HepG2 (cell line): ENCODE measurements at regions not wholly inside any gene's neighbourhood (a gene's known extent, or its start where the extent isn't known, plus 50 kb on each side); places are given as distances from the start of the nearest gene placed in this dataset.

Experiments used
- ATAC-seq: fragments of 200-7000 bp; cut with Tn5 transposase; 3 replicates; pipeline ENCODE4 v1.9.1; 2020; ENCODE audit warnings: mild to moderate bottlenecking, moderate library complexity
- BruUV-seq: library from RNA; stranded (reverse); fragments of 400-500 nt; replicated peaks from 2 replicates; lab custom pipeline; 2021; lab: Mats Ljungman, UMichigan
- CTCF ChIA-PET: fragments of 300-600 bp; formaldehyde crosslinking; extraction: SDS; loops from one replicate; lab custom pipeline; 2021; ENCODE audit warnings: low total read pairs, inconsistent platforms, low intra/inter-chr PET ratio; lab: Yijun Ruan, JAX
- POLR2A ChIA-PET: fragments of 350-600 bp; sonication (Branson Sonifier 250); formaldehyde crosslinking; loops from one replicate; lab custom pipeline; 2020; ENCODE audit warnings: antibody characterized with exemption, inconsistent platforms; lab: Yijun Ruan, JAX
- DNase-seq: peaks from one replicate; pipeline ENCODE4 v3.0.0-alpha.2; 2015; ENCODE audit warnings: low spot score
- FAIRE-seq: peaks from 3 replicates; lab custom pipeline; 2011; peaks lifted over from hg19 to GRCh38; lab: Jason Lieb, UNC
- H2AFZ ChIP-seq: one replicate; pipeline ENCODE4 v1.6.1; 2011; ENCODE audit warnings: low read length, inconsistent platforms
- H3K27ac ChIP-seq: fragments of 300-600 bp; 3 replicates; pipeline ENCODE4 v1.8.0; 2011; ENCODE audit warnings: mixed run types, mild to moderate bottlenecking, mixed read lengths, low read length, inconsistent platforms; ENCODE audit not compliant: insufficient read depth; ENCODE audit errors: extremely low read length
- H3K27me3 ChIP-seq, 2 experiments: fragments of 200-600 bp in 1 of 2; 2 replicates in 1 of 2; 3 replicates in 1 of 2; pipeline versions ENCODE4 v1.6.0 to v1.8.0; 2011; ENCODE audit warnings: low read length in 2 of 2, mild to moderate bottlenecking in 2 of 2, moderate library complexity in 2 of 2, inconsistent platforms in 1 of 2; ENCODE audit not compliant: insufficient read depth in 2 of 2, control insufficient read depth in 1 of 2
- H3K36me3 ChIP-seq, 2 experiments: fragments of 200-600 bp in 1 of 2; replicated peaks in 1 of 2; 2 replicates in 1 of 2; 3 replicates in 1 of 2; pipeline versions ENCODE4 v1.5.1 to v1.8.0; 2011; ENCODE audit warnings: low read length in 2 of 2, inconsistent platforms in 1 of 2; ENCODE audit not compliant: insufficient read depth in 2 of 2, control insufficient read depth in 1 of 2
- H3K4me1 ChIP-seq: 2 replicates; pipeline ENCODE4 v1.5.1; 2012; ENCODE audit warnings: low read length, inconsistent platforms; ENCODE audit not compliant: insufficient read depth
- H3K4me2 ChIP-seq: 2 replicates; pipeline ENCODE4 v1.6.0; 2011; ENCODE audit warnings: low read depth, low read length, inconsistent platforms
- H3K4me3 ChIP-seq, 3 experiments: fragments of 200-600 bp in 1 of 3; sonication (generic), shearing (Covaris generic) in 1 of 3; replicated peaks in 1 of 3; 2 replicates each; pipeline ENCODE4 v1.5.1; 2011 to 2016; ENCODE audit warnings: low read length in 3 of 3, inconsistent platforms in 2 of 3, low read depth in 2 of 3, mild to moderate bottlenecking in 2 of 3, control low read depth in 1 of 3, mixed read lengths in 1 of 3; ENCODE audit not compliant: insufficient read depth in 1 of 3
- H3K79me2 ChIP-seq: one replicate; pipeline ENCODE4 v1.6.1; 2011; ENCODE audit warnings: low read length, inconsistent platforms; ENCODE audit not compliant: insufficient read depth
- H3K9ac ChIP-seq: 2 replicates; pipeline ENCODE4 v1.6.0; 2011; ENCODE audit warnings: mild to moderate bottlenecking, low read depth, low read length, inconsistent platforms; ENCODE audit not compliant: insufficient read depth
- H3K9me3 ChIP-seq: 2 replicates; pipeline ENCODE4 v1.5.1; 2012; ENCODE audit warnings: mild to moderate bottlenecking, low read length
- H4K20me1 ChIP-seq: 2 replicates; pipeline ENCODE4 v1.6.0; 2011; ENCODE audit warnings: inconsistent platforms, mild to moderate bottlenecking, low read length, moderate library complexity; ENCODE audit not compliant: insufficient read depth
- ARNT ChIP-seq: fragments of 450-650 bp; IDR thresholded peaks from 2 replicates; pipeline ENCODE4 v1.6.1; 2017
- CHD4 ChIP-seq: fragments of 200-600 bp; sonication (generic); IDR thresholded peaks from 2 replicates; pipeline ENCODE4 v1.7.0; 2017; ENCODE audit warnings: mild to moderate bottlenecking, low read length, borderline replicate concordance
- FOSL2 ChIP-seq: sonication (generic); formaldehyde crosslinking; IDR thresholded peaks from 2 replicates; pipeline ENCODE4 v1.4.0; 2020; ENCODE audit warnings: missing genetic modification reagents
- GTF3A ChIP-seq: sonication (generic); formaldehyde crosslinking; conservative IDR thresholded peaks from 2 replicates; pipeline ENCODE4 v1.4.0; 2020; ENCODE audit warnings: mild to moderate bottlenecking, missing genetic modification reagents
- GZF1 ChIP-seq: sonication (generic); formaldehyde crosslinking; IDR thresholded peaks from 2 replicates; pipeline ENCODE4 v1.5.1; 2020; ENCODE audit warnings: mild to moderate bottlenecking, missing genetic modification reagents
- HDAC1 ChIP-seq: sonication (generic); formaldehyde crosslinking; IDR thresholded peaks from 2 replicates; pipeline ENCODE4 v1.5.1; 2020; ENCODE audit warnings: mild to moderate bottlenecking, missing genetic modification reagents
- REXO4 ChIP-seq: sonication (generic); formaldehyde crosslinking; IDR thresholded peaks from 2 replicates; pipeline ENCODE4 v1.8.0; 2022; ENCODE audit warnings: missing genetic modification reagents, mild to moderate bottlenecking, borderline replicate concordance
- THRA ChIP-seq: sonication (generic); formaldehyde crosslinking; IDR thresholded peaks from 2 replicates; pipeline ENCODE4 v1.4.0; 2020; ENCODE audit warnings: missing genetic modification reagents, borderline replicate concordance
- ZBTB37 ChIP-seq: sonication (generic); formaldehyde crosslinking; IDR thresholded peaks from 2 replicates; pipeline ENCODE4 v1.4.0; 2020; ENCODE audit warnings: mild to moderate bottlenecking, missing genetic modification reagents
- ZFY ChIP-seq: sonication (generic); formaldehyde crosslinking; IDR thresholded peaks from 2 replicates; pipeline ENCODE4 v1.4.0; 2020; ENCODE audit warnings: missing genetic modification reagents
- ZNF354B ChIP-seq: sonication (generic); formaldehyde crosslinking; IDR thresholded peaks from 2 replicates; pipeline ENCODE4 v1.8.0; 2022; ENCODE audit warnings: mild to moderate bottlenecking, missing genetic modification reagents
- ZNF543 ChIP-seq: sonication (generic); formaldehyde crosslinking; IDR thresholded peaks from 2 replicates; pipeline ENCODE4 v1.4.0; 2020; ENCODE audit warnings: mild to moderate bottlenecking, missing genetic modification reagents
- WGBS: methylation state at CpG from one replicate; pipeline ENCODE4 v1.1.6; 2017; ENCODE audit warnings: low lambda C conversion rate; 5-methylcytosine and 5-hydroxymethylcytosine counted together
- in situ Hi-C: cut with HindIII; loops from 2 replicates; pipeline ENCODE4 v1.10.0; 2017; ENCODE audit warnings: low pct_unique_long_range_greater_than_20kb; ENCODE audit not compliant: extremely low pct_ligation_motif_present
- intact Hi-C: fragments of 100-400 bp; cut with micrococcal nuclease; formaldehyde crosslinking; loops from one replicate; pipeline ENCODE4 v1.10.0; 2022; ENCODE audit not compliant: unreplicated experiment
- TF ChIP-seq, protein P1 (sequence below): sonication (generic); formaldehyde crosslinking; IDR thresholded peaks from 2 replicates; pipeline ENCODE4 v1.8.0; 2022; ENCODE audit warnings: mild to moderate bottlenecking, missing genetic modification reagents, borderline replicate concordance
- TF ChIP-seq, protein P2 (sequence below): sonication (generic); formaldehyde crosslinking; IDR thresholded peaks from 2 replicates; pipeline ENCODE4 v1.8.0; 2022; ENCODE audit warnings: mild to moderate bottlenecking, missing genetic modification reagents, moderate library complexity
- TF ChIP-seq, protein P3 (sequence below): sonication (generic); formaldehyde crosslinking; IDR thresholded peaks from 2 replicates; pipeline ENCODE4 v1.8.1; 2023; ENCODE audit warnings: mild to moderate bottlenecking, inconsistent platforms, moderate library complexity, missing genetic modification reagents, borderline replicate concordance

GRCh38 chr12:17015501-17015900, 409.5 kb upstream of the LMO3 start:
- DNase-seq (no peak), FAIRE-seq (no peak), ATAC-seq (no peak)
- Histone ChIP-seq H3K27ac (no peak overlapping the region), H3K4me1 (no peaks in the 10 kb centered on the region), H3K4me2 (no peak overlapping the region), H3K36me3 (no peaks in the 10 kb centered on the region), H2AFZ (no peak overlapping the region), H3K79me2 (no peaks in the 10 kb centered on the region), H4K20me1 (no peaks in the 10 kb centered on the region), H3K27me3 (no peaks in the 10 kb centered on the region), H3K9me3 (no peaks in the 10 kb centered on the region), H3K9ac (no peak overlapping the region)
- intact Hi-C loops = no loop called here
- ChIA-PET CTCF (no interaction called here), POLR2A (no interaction called here)
- no TSS peak for BruUV-seq
- in situ Hi-C loops = no loop called here
- WGBS = 33% methylated on average over 1 of the region's 1 CpG
- TF ChIP-seq ZNF543 = no peak
- TF ChIP-seq THRA (CRISPR knock-in tag) = no peak
- no peak for TF ChIP-seq ARNT
- no peak for TF ChIP-seq HDAC1 (CRISPR knock-in tag)
- no peak for TF ChIP-seq GZF1 (CRISPR knock-in tag)
- no peak for TF ChIP-seq ZFY
- TF ChIP-seq CHD4 = no peak
- TF ChIP-seq, protein P1, sequence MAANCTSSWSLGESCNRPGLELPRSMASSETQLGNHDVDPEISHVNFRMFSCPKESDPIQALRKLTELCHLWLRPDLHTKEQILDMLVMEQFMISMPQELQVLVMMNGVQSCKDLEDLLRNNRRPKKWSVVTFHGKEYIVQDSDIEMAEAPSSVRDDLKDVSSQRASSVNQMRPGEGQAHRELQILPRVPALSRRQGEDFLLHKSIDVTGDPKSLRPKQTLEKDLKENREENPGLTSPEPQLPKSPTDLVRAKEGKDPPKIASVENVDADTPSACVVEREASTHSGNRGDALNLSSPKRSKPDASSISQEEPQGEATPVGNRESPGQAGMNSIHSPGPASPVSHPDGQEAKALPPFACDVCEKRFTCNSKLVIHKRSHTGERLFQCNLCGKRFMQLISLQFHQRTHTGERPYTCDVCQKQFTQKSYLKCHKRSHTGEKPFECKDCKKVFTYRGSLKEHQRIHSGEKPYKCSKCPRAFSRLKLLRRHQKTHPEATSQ (CRISPR knock-in tag) = no peak
- no peak for TF ChIP-seq ZNF354B (CRISPR knock-in tag)
- no peak for TF ChIP-seq ZBTB37 (CRISPR knock-in tag)
- TF ChIP-seq, protein P2, sequence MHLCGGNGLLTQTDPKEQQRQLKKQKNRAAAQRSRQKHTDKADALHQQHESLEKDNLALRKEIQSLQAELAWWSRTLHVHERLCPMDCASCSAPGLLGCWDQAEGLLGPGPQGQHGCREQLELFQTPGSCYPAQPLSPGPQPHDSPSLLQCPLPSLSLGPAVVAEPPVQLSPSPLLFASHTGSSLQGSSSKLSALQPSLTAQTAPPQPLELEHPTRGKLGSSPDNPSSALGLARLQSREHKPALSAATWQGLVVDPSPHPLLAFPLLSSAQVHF (CRISPR knock-in tag) = no peak
- TF ChIP-seq REXO4 (CRISPR knock-in tag) = no peak
- TF ChIP-seq, protein P3, sequence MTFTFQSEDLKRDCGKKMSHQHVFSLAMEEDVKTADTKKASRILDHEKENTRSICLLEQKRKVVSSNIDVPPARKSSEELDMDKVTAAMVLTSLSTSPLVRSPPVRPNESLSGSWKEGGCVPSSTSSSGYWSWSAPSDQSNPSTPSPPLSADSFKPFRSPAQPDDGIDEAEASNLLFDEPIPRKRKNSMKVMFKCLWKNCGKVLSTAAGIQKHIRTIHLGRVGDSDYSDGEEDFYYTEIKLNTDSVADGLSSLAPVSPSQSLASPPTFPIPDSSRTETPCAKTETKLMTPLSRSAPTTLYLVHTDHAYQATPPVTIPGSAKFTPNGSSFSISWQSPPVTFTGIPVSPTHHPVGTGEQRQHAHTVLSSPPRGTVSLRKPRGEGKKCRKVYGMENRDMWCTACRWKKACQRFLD (CRISPR knock-in tag) = no peak
- TF ChIP-seq GTF3A = no peak
- TF ChIP-seq FOSL2 = no peak
- TF ChIP-seq, all 625 proteins: peak for 0
- H3K4me3 ChIP-seq = no peak overlapping the region
